Neuronal stem cell (in vitro differentiated cells): ENCODE measurements at regions not wholly inside any gene's neighbourhood (a gene's known extent, or its start where the extent isn't known, plus 50 kb on each side); places are given as distances from the start of the nearest gene placed in this dataset.

ENCODE experiments used
- DNase-seq: peaks from one replicate; pipeline ENCODE4 v3.0.0-alpha.2; 2013; ENCODE audit warnings: low spot score
- H2AFZ ChIP-seq: one replicate; pipeline ENCODE4 v1.6.1; 2013; ENCODE audit warnings: mild to moderate bottlenecking, low read length, inconsistent platforms
- H2AK5ac ChIP-seq: 2 replicates; pipeline ENCODE4 v1.6.1; 2013; ENCODE audit warnings: low read depth, mild to moderate bottlenecking, inconsistent platforms, low read length, moderate library complexity, mixed read lengths
- H2BK120ac ChIP-seq: 2 replicates; pipeline ENCODE4 v1.6.1; 2013; ENCODE audit warnings: low read depth, mild to moderate bottlenecking, inconsistent platforms, low read length, moderate library complexity, mixed read lengths
- H2BK12ac ChIP-seq: one replicate; pipeline ENCODE4 v1.6.1; 2013; ENCODE audit warnings: low read length, inconsistent platforms
- H2BK15ac ChIP-seq: 2 replicates; pipeline ENCODE4 v1.6.1; 2013; ENCODE audit warnings: mild to moderate bottlenecking, low read length, inconsistent platforms, mixed read lengths
- H2BK5ac ChIP-seq: one replicate; pipeline ENCODE4 v1.6.1; 2013; ENCODE audit warnings: inconsistent platforms, mild to moderate bottlenecking, low read length, moderate library complexity
- H3K14ac ChIP-seq: one replicate; pipeline ENCODE4 v1.6.1; 2013; ENCODE audit warnings: low read length, inconsistent platforms
- H3K18ac ChIP-seq: 2 replicates; pipeline ENCODE4 v1.6.1; 2013; ENCODE audit warnings: low read length, inconsistent platforms
- H3K23ac ChIP-seq: 2 replicates; pipeline ENCODE4 v1.6.1; 2013; ENCODE audit warnings: low read depth, mild to moderate bottlenecking, mixed read lengths, low read length, inconsistent platforms; ENCODE audit not compliant: poor library complexity
- H3K27ac ChIP-seq: replicated peaks from 3 replicates; pipeline ENCODE4 v1.5.1; 2013; ENCODE audit warnings: low read length, inconsistent platforms
- H3K27me3 ChIP-seq, 3 experiments: 2 replicates each; pipeline ENCODE4 v1.6.1; 2013; ENCODE audit warnings: low read length in 3 of 3, mild to moderate bottlenecking in 2 of 3, inconsistent platforms in 1 of 3, low read depth in 1 of 3, mixed read lengths in 1 of 3, moderate library complexity in 1 of 3; ENCODE audit not compliant: control insufficient read depth in 3 of 3, insufficient read depth in 3 of 3
- H3K36me3 ChIP-seq, 2 donors: replicated peaks in 1 of 2; 2 replicates each; pipeline ENCODE4 v1.6.1; 2013; ENCODE audit warnings: low read length in 2 of 2; ENCODE audit not compliant: control insufficient read depth in 2 of 2, insufficient read depth in 2 of 2
- H3K4ac ChIP-seq: 2 replicates; pipeline ENCODE4 v1.6.1; 2013; ENCODE audit warnings: inconsistent platforms, mild to moderate bottlenecking, low read length, moderate library complexity
- H3K4me1 ChIP-seq, 2 donors: 1 replicate in 1 of 2; 2 replicates in 1 of 2; pipeline ENCODE4 v1.6.1; 2013; ENCODE audit warnings: low read length in 2 of 2, low read depth in 1 of 2; ENCODE audit not compliant: control insufficient read depth in 2 of 2, insufficient read depth in 1 of 2
- H3K4me2 ChIP-seq: one replicate; pipeline ENCODE4 v1.6.1; 2013; ENCODE audit warnings: mild to moderate bottlenecking, low read length, inconsistent platforms; ENCODE audit not compliant: insufficient read depth, poor library complexity, severe bottlenecking
- H3K4me3 ChIP-seq, 2 donors: 2 replicates each; pipeline ENCODE4 v1.5.1; 2013; ENCODE audit warnings: low read length in 2 of 2, mild to moderate bottlenecking in 2 of 2, inconsistent platforms in 1 of 2, moderate library complexity in 1 of 2
- H3K79me1 ChIP-seq: one replicate; pipeline ENCODE4 v1.6.1; 2013; ENCODE audit warnings: low read depth, mild to moderate bottlenecking, inconsistent platforms, low read length, moderate library complexity
- H3K9ac ChIP-seq: one replicate; pipeline ENCODE4 v1.6.1; 2013; ENCODE audit warnings: mild to moderate bottlenecking, low read depth, low read length, inconsistent platforms; ENCODE audit not compliant: poor library complexity
- H3K9me3 ChIP-seq, 2 donors: replicated peaks in 1 of 2; 2 replicates each; pipeline versions ENCODE3 to v1.6.1; 2013; ENCODE audit warnings: low read length in 2 of 2, mild to moderate bottlenecking in 2 of 2, inconsistent platforms in 1 of 2, low read depth in 1 of 2, mixed read lengths in 1 of 2, moderate library complexity in 1 of 2; ENCODE audit not compliant: control insufficient read depth in 2 of 2, insufficient read depth in 1 of 2
- H4K8ac ChIP-seq: one replicate; pipeline ENCODE4 v1.6.1; 2013; ENCODE audit warnings: low read depth, mild to moderate bottlenecking, inconsistent platforms, low read length, moderate library complexity
- H4K91ac ChIP-seq: one replicate; pipeline ENCODE4 v1.6.1; 2013; ENCODE audit warnings: low read length, low read depth, mild to moderate bottlenecking, inconsistent platforms; ENCODE audit not compliant: poor library complexity
- WGBS, 2 donors: extraction: QIAGEN DNeasy Blood & Tissue Kit; methylation state at CpG; one replicate each; pipeline ENCODE4 v1.1.7; 2013; ENCODE audit warnings: missing lambda C conversion rate in 2 of 2, mixed read lengths in 1 of 2; ENCODE audit not compliant: insufficient read length in 2 of 2, insufficient replicate concordance in 1 of 2; ENCODE audit errors: extremely low coverage in 2 of 2; 5-methylcytosine and 5-hydroxymethylcytosine counted together

DNA sequence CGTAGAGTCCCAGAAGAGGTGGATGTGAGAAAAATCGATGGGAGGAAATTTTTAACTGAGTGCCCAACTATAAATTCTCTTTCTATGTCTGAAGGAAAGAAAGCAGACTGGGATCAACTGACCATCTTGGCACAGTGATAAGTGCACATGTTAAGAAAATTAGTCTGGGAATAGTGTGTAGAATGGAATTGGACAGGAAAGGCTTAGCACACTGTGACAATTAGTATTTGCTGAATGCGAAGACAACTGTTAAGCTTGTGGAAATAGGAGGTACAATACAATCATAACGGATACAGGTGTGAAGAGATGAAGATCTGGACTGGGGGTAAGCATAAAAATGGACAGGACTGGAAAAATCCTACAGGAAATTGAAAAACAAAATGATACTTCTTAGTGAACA, 114.3 kb downstream of the FAM50B start:
- H2BK120ac ChIP-seq, result no peak overlapping the region
- no peak overlapping the region for H3K14ac ChIP-seq
- H2BK15ac ChIP-seq, result no peak overlapping the region
- H3K18ac ChIP-seq, result no peak overlapping the region
- H4K8ac ChIP-seq, result no peak overlapping the region
- no peak for DNase-seq
- no peak overlapping the region for H3K9ac ChIP-seq
- H3K79me1 ChIP-seq, result no peaks in the 10 kb centered on the region
- H3K4me3 ChIP-seq, result no peak overlapping the region
- H4K91ac ChIP-seq, result no peak overlapping the region
- no peak overlapping the region for H2BK5ac ChIP-seq
- H3K27ac ChIP-seq, result no peak overlapping the region
- peaks cover 0 to 1% of the 10 kb centered on the region in 2 donors for H3K9me3 ChIP-seq
- H3K4me2 ChIP-seq, result no peak overlapping the region
- H3K4me1 ChIP-seq, result peaks cover 0 to 11% of the 10 kb centered on the region in 2 donors
- no peak overlapping the region for H3K23ac ChIP-seq
- no CpG with 5 or more reads among the region's 4 CpGs for WGBS, 2 donors
- H2AFZ ChIP-seq, result no peak overlapping the region
- no peak overlapping the region for H3K4ac ChIP-seq
- no peaks in the 10 kb centered on the region for H3K36me3 ChIP-seq
- no peak overlapping the region for H2BK12ac ChIP-seq
- H3K27me3 ChIP-seq, result peaks cover 0 to 2% (median 0%) of the 10 kb centered on the region in 3 experiments
- no peak overlapping the region for H2AK5ac ChIP-seq

DNA sequence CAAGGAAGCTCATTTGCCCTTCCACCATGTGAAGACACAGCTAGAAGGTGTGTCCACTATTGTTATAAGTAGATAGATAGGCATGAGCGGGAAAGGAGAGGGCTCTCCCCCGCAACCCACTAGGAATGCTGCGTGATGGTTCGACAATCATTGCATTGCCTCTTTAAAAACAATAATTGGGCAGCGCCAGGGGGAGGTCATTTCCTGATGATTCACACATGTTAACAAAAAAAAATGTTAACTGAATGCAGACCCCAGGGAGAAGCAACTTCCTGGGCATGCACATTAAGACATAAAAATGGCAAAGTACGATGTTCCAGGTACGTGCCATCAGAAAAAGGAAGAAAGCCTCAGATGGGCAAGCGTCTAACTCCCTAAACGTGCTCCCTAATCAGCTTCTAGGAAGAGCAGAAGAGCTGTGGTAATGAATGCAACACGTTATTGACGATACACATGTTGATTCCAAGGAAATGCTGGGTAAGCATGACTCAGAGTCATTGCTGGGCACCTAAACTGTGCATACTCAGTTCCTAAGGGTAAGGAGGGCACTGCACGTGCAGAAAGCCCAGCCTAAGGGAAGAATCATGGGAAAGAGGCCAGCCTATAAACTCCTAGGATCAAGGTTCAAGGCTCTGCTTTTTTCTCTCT, 113.7 kb downstream of the FAM217A start:
- H2BK15ac ChIP-seq, result no peak overlapping the region
- no peak overlapping the region for H3K14ac ChIP-seq
- no peak overlapping the region for H2AK5ac ChIP-seq
- H3K4me2 ChIP-seq, result no peak overlapping the region
- H2BK12ac ChIP-seq, result no peak overlapping the region
- no peak overlapping the region for H3K18ac ChIP-seq
- H3K9me3 ChIP-seq, result peaks cover 0 to 1% of the 10 kb centered on the region in 2 donors
- no peak overlapping the region for H3K27ac ChIP-seq
- H4K91ac ChIP-seq, result no peak overlapping the region
- no CpG with 5 or more reads among the region's 12 CpGs for WGBS, 2 donors
- peaks cover 0 to 11% of the 10 kb centered on the region in 2 donors for H3K4me1 ChIP-seq
- no peak overlapping the region for H3K4me3 ChIP-seq
- no peaks in the 10 kb centered on the region for H3K79me1 ChIP-seq
- no peak overlapping the region for H3K23ac ChIP-seq
- no peak overlapping the region for H2AFZ ChIP-seq
- H3K9ac ChIP-seq, result no peak overlapping the region
- no peak overlapping the region for H4K8ac ChIP-seq
- peaks cover 0 to 2% (median 0%) of the 10 kb centered on the region in 3 experiments for H3K27me3 ChIP-seq
- H2BK5ac ChIP-seq, result no peak overlapping the region
- no peaks in the 10 kb centered on the region for H3K36me3 ChIP-seq
- no peak for DNase-seq
- H3K4ac ChIP-seq, result no peak overlapping the region
- no peak overlapping the region for H2BK120ac ChIP-seq

DNA sequence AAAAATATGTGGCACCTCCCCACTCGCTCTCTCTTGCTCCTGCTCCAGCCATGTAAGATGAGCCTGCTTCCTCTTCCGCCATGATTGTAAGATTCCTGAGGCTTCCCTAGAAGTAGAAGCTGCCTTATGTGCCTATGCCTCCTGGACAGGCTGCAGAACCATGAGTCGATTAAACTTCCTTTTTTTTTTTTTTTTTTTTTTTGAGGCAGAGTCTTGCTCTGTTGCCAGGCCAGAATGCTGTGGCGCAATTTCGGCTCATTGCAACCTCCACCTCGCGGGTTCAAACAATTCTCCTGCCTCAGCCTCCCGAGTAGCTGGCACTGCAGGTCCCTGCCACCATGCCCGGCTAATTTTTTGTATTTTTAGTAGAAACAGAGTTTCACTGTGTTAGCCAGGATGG, 112.5 kb downstream of the FAM217A start:
- no peak overlapping the region for H4K91ac ChIP-seq

DNA sequence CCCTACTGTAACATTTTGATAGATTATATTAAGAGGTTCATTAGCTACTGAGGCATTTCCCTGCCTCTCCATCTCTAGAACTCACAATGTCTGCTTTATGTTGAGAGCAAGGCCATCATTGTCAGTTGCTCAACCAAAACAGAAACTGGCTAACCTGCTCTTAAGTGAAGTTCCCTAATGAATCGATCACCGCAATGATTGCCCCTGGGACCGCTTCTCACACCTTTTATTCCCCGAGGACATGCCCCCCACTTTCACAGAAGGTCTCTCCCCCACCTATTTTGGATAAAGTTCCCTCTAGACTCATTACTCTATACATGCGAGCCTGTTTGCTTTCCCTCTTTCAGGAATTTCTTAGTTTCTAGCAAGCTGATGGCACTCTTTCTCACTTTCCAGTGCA, 108.8 kb downstream of the FAM217A start:
- no peaks in the 10 kb centered on the region for H3K27me3 ChIP-seq
- H3K36me3 ChIP-seq, result no peaks in the 10 kb centered on the region
- H2BK12ac ChIP-seq, result no peak overlapping the region
- no peak overlapping the region for H2AFZ ChIP-seq
- no peak overlapping the region for H4K8ac ChIP-seq
- H4K91ac ChIP-seq, result no peak overlapping the region
- H2BK120ac ChIP-seq, result no peak overlapping the region
- H3K4me3 ChIP-seq, result no peak overlapping the region
- H3K9ac ChIP-seq, result no peak overlapping the region
- H3K23ac ChIP-seq, result no peak overlapping the region
- no peaks in the 10 kb centered on the region for H3K4me1 ChIP-seq
- H3K79me1 ChIP-seq, result no peaks in the 10 kb centered on the region
- H3K27ac ChIP-seq, result no peak overlapping the region
- no peak overlapping the region for H3K4ac ChIP-seq
- WGBS, 2 donors, result no CpG with 5 or more reads among the region's 5 CpGs
- DNase-seq, result no peak
- H3K4me2 ChIP-seq, result no peak overlapping the region
- no peak overlapping the region for H3K14ac ChIP-seq
- H2AK5ac ChIP-seq, result no peak overlapping the region
- no peak overlapping the region for H3K18ac ChIP-seq
- no peak overlapping the region for H2BK5ac ChIP-seq
- H2BK15ac ChIP-seq, result no peak overlapping the region
- H3K9me3 ChIP-seq, result peaks cover 0 to 1% of the 10 kb centered on the region in 2 donors

More for the DNA sequence above, 112.5 kb downstream of the FAM217A start:
- H3K14ac ChIP-seq, result no peak overlapping the region
- no peak overlapping the region for H2AK5ac ChIP-seq
- no peak overlapping the region for H2BK5ac ChIP-seq
- no peak overlapping the region for H2BK120ac ChIP-seq
- H3K79me1 ChIP-seq, result no peaks in the 10 kb centered on the region
- H3K4me2 ChIP-seq, result no peak overlapping the region
- no peak overlapping the region for H4K8ac ChIP-seq
- H3K4me1 ChIP-seq, result peaks cover 0 to 11% of the 10 kb centered on the region in 2 donors
- no peak overlapping the region for H3K18ac ChIP-seq
- no CpG with 5 or more reads among the region's 9 CpGs for WGBS, 2 donors
- H2BK12ac ChIP-seq, result no peak overlapping the region
- no peak for DNase-seq
- H2AFZ ChIP-seq, result no peak overlapping the region
- no peak overlapping the region for H3K4me3 ChIP-seq
- no peak overlapping the region for H3K4ac ChIP-seq
- no peak overlapping the region for H3K23ac ChIP-seq
- H3K27ac ChIP-seq, result no peak overlapping the region
- H3K9me3 ChIP-seq, result peaks cover 0 to 1% of the 10 kb centered on the region in 2 donors
- no peak overlapping the region for H3K9ac ChIP-seq
- H2BK15ac ChIP-seq, result no peak overlapping the region
- H3K27me3 ChIP-seq, result peaks cover 0 to 2% (median 0%) of the 10 kb centered on the region in 3 experiments
- no peaks in the 10 kb centered on the region for H3K36me3 ChIP-seq
